B cell (primary cell): ENCODE measurements at regions not wholly inside any gene's neighbourhood (a gene's known extent, or its start where the extent isn't known, plus 50 kb on each side); places are given as distances from the start of the nearest gene placed in this dataset.

Experiments used
- EZH2 ChIP-seq: IDR thresholded peaks from 2 replicates; pipeline ENCODE4 v1.6.1; 2012; ENCODE audit warnings: borderline replicate concordance, low read depth, mild to moderate bottlenecking, moderate library complexity, low read length; ENCODE audit not compliant: insufficient read depth, poor library complexity, severe bottlenecking
- TF ChIP-seq, protein P1 (sequence below): fragments of 200-600 bp; IDR thresholded peaks from one replicate; pipeline ENCODE4 v1.8.0; 2022; ENCODE audit warnings: antibody characterized with exemption, mild to moderate bottlenecking

DNA sequence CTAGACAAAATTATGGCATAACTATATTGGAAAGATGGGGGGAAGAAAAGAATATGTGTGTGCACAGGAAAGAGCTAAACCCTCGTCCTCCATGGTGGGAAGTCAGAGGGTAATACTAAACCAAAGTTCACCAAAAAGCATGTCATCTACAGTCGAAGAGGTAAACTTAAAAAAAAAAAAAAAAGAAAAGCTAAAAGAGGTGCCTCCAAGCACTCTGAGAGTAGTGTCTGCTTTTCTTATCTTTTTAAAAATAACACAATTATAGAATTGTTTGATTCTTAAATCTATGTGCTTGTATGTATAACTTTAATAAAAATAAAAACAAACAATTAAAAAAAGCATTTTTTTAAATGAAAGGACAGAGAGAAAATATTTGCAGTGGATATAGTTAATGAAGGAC, 77.3 kb upstream of the MYCN start:
- TF ChIP-seq, protein P1, sequence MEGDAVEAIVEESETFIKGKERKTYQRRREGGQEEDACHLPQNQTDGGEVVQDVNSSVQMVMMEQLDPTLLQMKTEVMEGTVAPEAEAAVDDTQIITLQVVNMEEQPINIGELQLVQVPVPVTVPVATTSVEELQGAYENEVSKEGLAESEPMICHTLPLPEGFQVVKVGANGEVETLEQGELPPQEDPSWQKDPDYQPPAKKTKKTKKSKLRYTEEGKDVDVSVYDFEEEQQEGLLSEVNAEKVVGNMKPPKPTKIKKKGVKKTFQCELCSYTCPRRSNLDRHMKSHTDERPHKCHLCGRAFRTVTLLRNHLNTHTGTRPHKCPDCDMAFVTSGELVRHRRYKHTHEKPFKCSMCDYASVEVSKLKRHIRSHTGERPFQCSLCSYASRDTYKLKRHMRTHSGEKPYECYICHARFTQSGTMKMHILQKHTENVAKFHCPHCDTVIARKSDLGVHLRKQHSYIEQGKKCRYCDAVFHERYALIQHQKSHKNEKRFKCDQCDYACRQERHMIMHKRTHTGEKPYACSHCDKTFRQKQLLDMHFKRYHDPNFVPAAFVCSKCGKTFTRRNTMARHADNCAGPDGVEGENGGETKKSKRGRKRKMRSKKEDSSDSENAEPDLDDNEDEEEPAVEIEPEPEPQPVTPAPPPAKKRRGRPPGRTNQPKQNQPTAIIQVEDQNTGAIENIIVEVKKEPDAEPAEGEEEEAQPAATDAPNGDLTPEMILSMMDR = no peak
- TF ChIP-seq EZH2 = no peak
